ENCODE measurements at regions not wholly inside any gene's neighbourhood (a gene's known extent, or its start where the extent isn't known, plus 50 kb on each side); places are given as distances from the start of the nearest gene placed in this dataset.

DNA sequence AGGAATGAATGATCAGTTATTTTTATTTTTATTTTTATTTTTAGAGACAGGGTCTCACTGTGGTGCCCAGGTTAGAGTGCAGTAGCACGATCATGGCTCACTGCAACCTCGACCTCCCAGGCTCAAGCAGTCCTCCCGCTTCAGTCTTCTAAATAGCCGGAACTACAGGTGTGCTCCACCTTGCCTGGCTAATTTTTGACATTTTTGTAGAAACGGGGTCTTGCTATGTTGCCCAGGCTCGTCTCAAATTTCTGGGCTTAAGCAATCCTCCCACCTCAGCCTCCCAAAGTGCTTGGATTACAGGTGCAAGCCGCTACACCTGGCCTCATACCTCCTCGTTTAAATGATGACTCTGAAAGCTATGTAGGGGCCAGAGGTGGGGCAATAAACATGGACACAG, 706.0 kb downstream of the MED13L start:
- no peak for DNase-seq

DNA sequence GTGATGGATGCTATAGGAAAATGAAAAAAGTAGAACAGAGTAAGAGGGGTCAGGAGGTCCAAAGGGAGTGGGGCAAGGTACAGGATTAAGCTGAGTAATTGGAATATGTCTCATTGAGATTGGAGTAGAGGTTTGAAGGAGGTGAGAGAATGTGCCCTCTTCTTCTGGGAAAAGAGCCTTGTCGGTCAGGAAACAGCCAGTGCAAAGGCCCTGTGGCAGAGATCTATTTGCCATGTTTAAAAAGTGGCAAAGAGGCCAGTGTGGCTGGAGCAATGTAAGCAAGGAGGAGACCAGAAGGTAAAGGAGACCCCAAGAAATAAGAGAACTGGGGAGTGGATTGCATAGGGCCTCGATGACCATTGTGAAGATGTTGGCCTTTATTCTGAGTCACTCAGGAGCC, 706.5 kb downstream of the MED13L start:
- DNase-seq, result no peak

DNA sequence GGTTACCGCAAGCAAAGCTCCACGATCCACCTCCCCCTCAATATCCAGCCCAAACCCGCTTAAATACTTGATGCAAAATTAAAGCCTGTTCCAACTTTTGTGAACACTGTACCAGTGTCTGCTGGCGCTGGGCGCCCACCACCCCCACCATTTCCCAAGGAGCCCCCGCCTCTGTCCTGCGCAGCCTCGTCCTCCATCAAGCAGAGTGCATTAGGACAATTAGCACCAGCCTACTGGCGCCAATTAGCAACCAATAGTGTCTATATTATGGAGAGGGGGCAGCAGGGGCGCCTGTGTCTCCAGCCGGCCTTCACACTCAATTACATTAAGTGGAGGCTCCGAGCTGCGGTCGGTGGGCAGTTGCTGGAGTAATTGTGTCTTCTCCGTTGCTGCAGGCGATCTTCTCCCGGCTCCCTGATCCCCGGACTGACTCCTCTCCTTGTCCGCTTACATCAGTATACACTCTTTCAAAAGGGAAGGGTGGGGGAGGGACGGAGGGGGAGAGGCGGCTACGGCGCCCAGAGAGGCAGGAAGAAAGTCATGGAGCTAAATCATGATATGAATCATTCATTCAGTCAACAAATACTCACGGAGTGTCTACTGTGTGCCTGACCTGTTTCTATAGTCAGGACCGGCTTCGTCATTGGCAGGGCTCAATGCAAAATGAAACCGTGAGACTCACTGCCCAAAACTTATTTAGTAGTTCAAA, 707.3 kb downstream of the MED13L start:
- peak; percentile 3 for DNase-seq

DNA sequence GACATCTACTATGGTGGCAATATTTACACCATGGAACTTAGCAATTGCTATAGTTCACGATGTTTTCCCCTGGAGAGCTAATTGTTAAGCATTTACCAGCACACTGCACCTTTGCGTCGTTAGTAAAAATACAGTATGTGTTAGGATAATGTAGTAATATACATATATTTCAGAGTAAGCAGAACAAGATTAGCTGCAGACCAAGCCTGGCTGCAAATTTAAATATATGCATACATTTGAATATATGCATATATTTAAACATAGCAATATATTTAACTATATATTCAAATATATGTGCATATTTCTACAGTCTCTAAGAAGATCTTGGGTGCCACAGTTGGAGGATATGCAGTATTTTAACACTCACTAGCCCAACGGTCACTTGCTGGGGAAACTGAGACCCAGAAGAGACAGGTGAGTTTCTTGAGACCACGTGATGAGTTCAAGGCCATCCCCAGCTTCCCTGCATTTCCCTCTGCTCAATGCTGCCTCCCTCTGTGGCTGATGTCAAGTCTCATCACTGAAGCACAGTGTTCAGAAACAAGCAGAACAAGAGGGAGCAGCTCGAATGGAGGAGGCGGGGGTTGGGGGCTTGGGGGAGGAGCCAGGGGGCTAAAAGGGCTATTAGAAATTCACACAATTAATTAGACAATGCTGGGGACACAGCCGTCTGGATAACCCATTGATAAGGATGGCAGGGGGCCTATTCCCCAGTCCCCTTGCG, 708.0 kb downstream of the MED13L start:
- DNase-seq, result no peak

DNA sequence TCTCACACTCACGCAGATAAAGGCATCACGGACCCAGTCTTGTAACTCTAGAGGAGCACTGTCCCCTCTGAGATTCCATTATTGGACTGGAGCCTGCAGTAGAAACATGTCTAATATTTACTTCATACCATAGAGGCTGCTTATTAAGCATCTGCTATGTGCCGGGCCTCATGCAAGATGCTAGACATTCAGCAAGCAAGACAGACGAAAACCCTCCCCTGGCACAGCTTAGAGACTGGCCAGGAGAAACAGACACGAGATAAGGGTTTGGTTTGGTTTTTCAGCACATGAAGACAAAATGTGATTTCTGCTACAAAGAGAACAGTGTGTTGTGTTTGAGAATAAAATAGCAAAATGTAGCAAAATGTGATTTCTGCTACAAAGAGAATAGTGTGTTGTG, 719.2 kb downstream of the MED13L start:
- DNase-seq, result no peak

GRCh38 chr12:115553622-115554021, 723.9 kb downstream of the MED13L start:
- DNase-seq, result no peak

- no peak for DNase-seq
Measured at GRCh38 chr12:115543269-115543668, 734.2 kb downstream of the MED13L start.

DNA sequence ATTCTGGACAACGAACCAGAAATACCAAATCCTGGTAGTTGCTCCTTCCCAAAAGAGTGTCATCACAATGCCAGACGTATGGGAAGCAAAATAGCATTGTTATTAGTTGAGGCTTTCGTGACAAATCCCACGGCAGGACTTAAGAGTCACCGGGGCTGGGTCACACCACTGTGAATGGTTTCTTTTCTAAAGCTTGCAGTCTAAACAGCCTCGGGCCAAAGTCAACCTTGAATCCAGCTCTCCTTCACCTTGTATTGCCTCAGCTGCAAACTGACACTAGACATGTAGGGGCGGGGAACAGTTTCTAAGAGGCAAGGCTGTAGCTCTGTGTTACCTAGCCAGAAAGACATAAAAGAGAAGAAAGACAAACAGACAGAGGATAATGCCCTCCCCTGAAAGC, 734.8 kb downstream of the MED13L start:
- no peak for DNase-seq

DNA sequence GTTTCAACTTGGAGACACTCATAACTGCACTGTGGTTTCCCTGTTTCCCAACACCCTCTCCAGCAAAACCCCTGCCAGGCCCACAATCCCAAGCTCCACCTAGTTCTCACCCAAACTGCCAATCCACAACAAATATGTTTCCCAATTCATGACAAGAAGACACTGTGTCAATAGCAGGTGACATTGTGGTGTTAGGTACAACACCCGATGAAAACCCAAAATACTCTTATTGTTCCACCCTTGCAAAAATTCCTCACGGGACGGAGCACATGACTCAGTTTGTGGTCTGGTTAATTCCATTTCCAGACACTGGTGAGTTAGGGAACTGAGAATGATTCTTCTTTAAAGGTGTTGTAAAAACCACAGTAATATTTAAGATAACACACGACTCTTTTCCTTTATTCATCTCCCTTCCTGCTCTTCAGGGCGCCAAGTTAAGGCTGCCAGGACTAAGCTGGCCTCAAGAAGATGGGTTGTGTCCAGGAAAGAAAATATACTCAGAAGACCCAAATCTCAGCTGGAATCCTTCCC, 735.5 kb downstream of the MED13L start:
- no peak for DNase-seq

GRCh38 chr12:115528466-115528865, 749.0 kb downstream of the MED13L start:
- peak; percentile 3 for DNase-seq

- DNase-seq, result no peak
Measured at GRCh38 chr12:115521771-115522409, 755.6 kb downstream of the MED13L start.

DNA sequence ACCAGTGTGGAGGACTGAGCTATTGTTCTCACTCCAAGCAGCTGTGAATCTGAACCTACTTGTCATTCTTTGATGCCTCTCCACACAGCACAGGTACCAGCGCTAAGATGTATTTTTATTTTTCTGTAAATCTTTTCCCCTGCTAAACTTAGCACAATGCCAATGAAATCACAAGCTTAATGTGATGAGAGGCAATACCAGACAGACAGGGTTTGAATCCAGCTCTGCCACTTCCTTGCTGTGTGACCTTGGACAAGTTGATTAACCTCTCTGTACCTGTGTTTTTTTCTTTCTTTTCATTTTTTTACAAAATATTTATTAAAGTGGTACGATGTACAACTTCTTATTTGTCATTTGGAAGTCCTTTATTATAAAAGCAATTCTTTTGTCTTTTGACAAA, 757.6 kb downstream of the MED13L start:
- no peak for DNase-seq

- DNase-seq, result no peak
Measured at GRCh38 chr12:115519359-115519758, 758.1 kb downstream of the MED13L start.

DNA sequence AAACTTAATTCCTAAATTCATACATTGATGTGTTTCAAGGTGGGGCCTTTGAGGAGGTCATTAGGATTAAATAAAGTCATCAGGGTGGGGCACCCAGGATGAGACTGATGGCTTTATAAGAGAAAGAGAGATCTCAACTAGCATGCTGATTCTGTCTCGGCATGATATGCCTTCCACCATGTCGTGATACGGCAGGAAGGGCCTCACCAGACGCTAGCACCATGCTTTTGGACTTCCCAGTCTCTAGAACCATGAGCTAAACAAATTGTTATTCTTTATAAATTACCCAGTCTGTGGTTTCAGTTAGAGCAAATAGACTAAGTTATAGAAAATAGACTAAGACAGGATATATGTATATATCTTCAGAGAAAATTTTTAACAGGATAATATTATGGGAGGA, 759.6 kb downstream of the MED13L start:
- DNase-seq, result no peak

GRCh38 chr12:115511986-115512711, 765.3 kb downstream of the MED13L start:
- DNase-seq, result no peak

- DNase-seq, result no peak
Measured at GRCh38 chr12:115511305-115511704, 766.2 kb downstream of the MED13L start.

DNA sequence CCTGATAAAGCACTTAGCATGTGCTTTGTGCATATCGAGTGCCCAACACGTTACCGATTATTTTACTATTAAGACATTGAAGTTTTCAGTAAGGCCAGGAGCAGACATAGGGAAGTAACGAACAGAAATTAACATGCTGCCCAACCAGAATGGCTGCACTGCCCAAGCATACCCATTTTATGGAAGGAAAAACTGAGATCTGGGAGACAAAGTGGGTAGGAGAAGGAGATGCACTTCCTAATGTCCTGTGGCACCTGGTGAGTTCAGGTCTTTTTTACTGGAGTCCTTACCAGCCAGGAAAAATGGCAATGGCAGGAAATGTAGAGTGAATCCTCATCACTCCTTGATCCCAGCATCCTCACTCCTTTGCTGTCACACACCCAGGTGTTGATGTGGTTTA, 768.5 kb downstream of the MED13L start:
- DNase-seq, result no peak

- DNase-seq, result no peak
Measured at GRCh38 chr12:115507951-115508722, 769.4 kb downstream of the MED13L start.

- DNase-seq, result no peak
Measured at GRCh38 chr12:115507560-115507889, 770.0 kb downstream of the MED13L start.

DNA sequence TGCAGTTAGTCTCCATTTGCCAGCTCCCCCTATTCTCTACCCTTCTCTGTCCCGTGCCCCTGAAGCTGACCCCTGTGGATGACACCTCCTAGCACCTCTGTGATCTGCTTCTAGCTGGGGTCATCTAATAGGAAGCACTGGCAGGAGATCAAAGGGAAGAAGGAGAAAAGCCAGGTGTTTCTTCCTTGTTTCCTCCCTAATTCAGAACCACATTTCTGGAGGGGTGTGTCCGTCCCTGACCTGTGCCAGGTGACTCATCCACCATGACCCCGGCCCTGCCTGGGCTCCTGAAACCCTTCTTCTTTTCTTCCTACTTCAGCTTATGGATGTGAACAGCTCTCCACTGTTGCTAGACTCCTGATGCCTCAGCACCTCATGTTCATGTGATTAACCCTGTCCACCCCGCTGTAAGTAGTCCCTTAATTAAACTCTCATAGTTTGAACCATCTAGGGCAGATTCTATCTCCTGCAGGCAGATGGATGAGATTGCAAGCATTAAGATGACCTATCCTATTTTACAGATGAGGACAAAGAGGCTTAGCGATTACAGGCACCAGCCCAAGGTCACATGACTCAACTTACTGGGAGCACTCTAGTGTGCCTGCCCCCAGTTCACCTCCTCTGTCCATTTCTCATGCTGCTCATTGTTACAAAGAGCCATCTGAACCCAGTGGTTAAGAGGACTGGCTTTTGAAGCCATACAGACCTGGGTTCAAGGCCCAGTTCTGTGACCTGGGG, 770.5 kb downstream of the MED13L start:
- DNase-seq, result no peak

All from fibroblast of skin of scalp (primary cell).